ENCODE measurements at regions not wholly inside any gene's neighbourhood (a gene's known extent, or its start where the extent isn't known, plus 50 kb on each side); places are given as distances from the start of the nearest gene placed in this dataset.
A peak's percentile ranks its signal among the peaks of the same experiment; 100 is the strongest.

DNA sequence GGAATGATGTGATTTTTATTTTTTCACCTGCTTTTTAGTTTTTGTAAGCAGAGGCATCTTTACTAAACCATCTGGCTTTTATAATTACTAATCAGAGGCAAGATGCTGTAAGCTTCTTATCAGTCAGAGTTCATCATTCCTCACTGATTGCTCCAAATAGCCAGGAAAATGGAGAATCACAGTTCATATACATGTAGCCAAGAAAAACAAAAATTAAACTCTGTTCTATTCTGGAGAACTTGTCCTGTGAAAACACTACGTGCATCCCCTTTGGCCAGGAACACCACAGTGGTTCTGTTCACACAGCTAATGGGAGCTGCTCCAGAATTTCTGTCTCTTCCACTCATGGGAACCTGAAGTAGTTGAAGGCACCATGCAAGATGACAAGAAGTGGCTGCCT is 725.5 kb upstream of the CHRM3 start:
- TF ChIP-seq, protein P1, sequence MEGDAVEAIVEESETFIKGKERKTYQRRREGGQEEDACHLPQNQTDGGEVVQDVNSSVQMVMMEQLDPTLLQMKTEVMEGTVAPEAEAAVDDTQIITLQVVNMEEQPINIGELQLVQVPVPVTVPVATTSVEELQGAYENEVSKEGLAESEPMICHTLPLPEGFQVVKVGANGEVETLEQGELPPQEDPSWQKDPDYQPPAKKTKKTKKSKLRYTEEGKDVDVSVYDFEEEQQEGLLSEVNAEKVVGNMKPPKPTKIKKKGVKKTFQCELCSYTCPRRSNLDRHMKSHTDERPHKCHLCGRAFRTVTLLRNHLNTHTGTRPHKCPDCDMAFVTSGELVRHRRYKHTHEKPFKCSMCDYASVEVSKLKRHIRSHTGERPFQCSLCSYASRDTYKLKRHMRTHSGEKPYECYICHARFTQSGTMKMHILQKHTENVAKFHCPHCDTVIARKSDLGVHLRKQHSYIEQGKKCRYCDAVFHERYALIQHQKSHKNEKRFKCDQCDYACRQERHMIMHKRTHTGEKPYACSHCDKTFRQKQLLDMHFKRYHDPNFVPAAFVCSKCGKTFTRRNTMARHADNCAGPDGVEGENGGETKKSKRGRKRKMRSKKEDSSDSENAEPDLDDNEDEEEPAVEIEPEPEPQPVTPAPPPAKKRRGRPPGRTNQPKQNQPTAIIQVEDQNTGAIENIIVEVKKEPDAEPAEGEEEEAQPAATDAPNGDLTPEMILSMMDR (IDR thresholded peaks at IDR 0.05; ENCODE audit: low read length, missing control alignments) = no peak
- peak; percentile 42 for DNase-seq (ENCODE audit: low read depth)
- H3K4me3 ChIP-seq (replicated peaks; ENCODE audit: low read depth, low read length) = no peak overlapping the region

- DNase-seq (ENCODE audit: low read depth) = peak; percentile 72
- TF ChIP-seq, protein P1 (IDR thresholded peaks at IDR 0.05; ENCODE audit: low read length, missing control alignments) = no peak
- no peak overlapping the region for H3K4me3 ChIP-seq (replicated peaks; ENCODE audit: low read depth, low read length)
These were observed 727.6 kb upstream of the CHRM3 start for GRCh38 chr1:238658763-238659162.

DNA sequence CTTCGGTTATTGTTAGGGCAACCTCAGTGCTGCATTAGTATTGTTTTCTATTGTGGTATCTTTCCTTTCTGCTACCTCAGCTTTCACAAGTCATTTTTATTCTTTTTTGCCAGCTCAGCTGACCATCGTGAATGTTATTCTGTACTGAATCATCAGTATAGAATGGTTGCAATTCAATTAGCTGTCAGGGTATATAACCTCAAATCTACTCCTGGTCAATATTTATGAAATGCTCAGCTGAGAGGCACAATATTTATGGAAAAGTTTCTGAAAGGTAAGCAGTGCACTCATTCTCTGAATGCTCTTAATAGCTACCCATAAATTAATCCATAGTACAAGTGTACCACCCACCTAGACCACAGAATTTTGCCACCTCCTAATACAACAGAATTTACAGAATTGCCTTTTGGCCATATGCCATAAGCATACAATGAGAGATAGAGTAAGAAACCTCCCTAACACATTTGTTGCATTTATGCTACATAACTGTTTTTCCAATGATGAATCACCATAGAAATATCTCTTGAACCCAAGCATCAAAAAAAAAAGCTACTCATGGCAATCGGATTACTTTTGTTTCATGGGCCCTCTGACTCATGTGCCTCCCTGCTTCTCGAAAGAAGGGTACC is 732.6 kb upstream of the CHRM3 start:
- DNase-seq (ENCODE audit: low read depth) = peak; percentile 72
- H3K4me3 ChIP-seq (replicated peaks; ENCODE audit: low read depth, low read length) = no peak overlapping the region
- TF ChIP-seq, protein P1 (IDR thresholded peaks at IDR 0.05; ENCODE audit: low read length, missing control alignments) = no peak

- DNase-seq (ENCODE audit: low read depth) = peak; percentile 88
- H3K4me3 ChIP-seq (replicated peaks; ENCODE audit: low read depth, low read length) = no peak overlapping the region
- TF ChIP-seq, protein P1 (IDR thresholded peaks at IDR 0.05; ENCODE audit: low read length, missing control alignments) = no peak
These were observed 733.9 kb upstream of the CHRM3 start for GRCh38 chr1:238652346-238652968.

- no peak overlapping the region for H3K4me3 ChIP-seq (replicated peaks; ENCODE audit: low read depth, low read length)
- TF ChIP-seq, protein P1 (IDR thresholded peaks at IDR 0.05; ENCODE audit: low read length, missing control alignments) = no peak
- no peak for DNase-seq (ENCODE audit: low read depth)
These were observed 737.2 kb upstream of the CHRM3 start for GRCh38 chr1:238649200-238649599.

DNA sequence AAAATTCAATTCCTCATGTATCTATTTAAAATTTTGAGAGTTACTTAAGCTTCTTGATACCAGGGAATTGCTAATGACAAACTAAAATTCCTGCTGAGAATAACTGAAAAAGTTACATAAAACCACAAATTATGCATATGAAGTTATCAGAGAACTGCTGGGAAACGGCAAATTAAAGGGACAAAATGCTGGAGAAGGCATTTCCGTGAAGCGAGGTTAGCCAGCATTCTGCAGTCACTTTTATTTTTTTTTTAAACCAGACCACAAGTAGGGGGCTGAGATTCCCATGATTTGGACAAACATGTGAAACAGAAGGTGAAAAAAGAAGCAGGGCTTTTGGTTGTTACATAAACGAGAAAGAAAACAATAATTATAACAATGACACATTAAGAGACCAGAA is 737.6 kb upstream of the CHRM3 start:
- DNase-seq (ENCODE audit: low read depth) = no peak
- no peak overlapping the region for H3K4me3 ChIP-seq (replicated peaks; ENCODE audit: low read depth, low read length)
- TF ChIP-seq, protein P1 (IDR thresholded peaks at IDR 0.05; ENCODE audit: low read length, missing control alignments) = no peak

GRCh38 chr1:238648296-238648695 is 738.1 kb upstream of the CHRM3 start:
- no peak overlapping the region for H3K4me3 ChIP-seq (replicated peaks; ENCODE audit: low read depth, low read length)
- no peak for DNase-seq (ENCODE audit: low read depth)
- TF ChIP-seq, protein P1 (IDR thresholded peaks at IDR 0.05; ENCODE audit: low read length, missing control alignments) = no peak

All from fibroblast of pulmonary artery (primary cell).